Upper lobe of left lung (tissue), 6 donors: ENCODE measurements at regions not wholly inside any gene's neighbourhood (a gene's known extent, or its start where the extent isn't known, plus 50 kb on each side); places are given as distances from the start of the nearest gene placed in this dataset.

Source experiments
- ATAC-seq, 2 donors: fragments of 200-7000 bp; cut with Tn5 transposase; one replicate each; pipeline ENCODE4 v1.9.1; 2022; ENCODE audit warnings: mild to moderate bottlenecking in 2 of 2, moderate library complexity in 2 of 2; ENCODE audit not compliant: low FRiP score in 2 of 2
- DNase-seq, 2 donors: peaks; one replicate each; pipeline ENCODE4 v3.0.0-alpha.2; 2019 to 2020
- H3K27ac ChIP-seq, 4 donors: fragments of 200-600 bp; sonication (generic); one replicate each; pipeline ENCODE4 v1.5.1; 2016 to 2019
- H3K27me3 ChIP-seq, 4 donors: fragments of 200-600 bp; sonication (generic); one replicate each; pipeline ENCODE4 v1.5.1; 2017 to 2019
- H3K36me3 ChIP-seq, 4 donors: fragments of 200-600 bp; sonication (generic); one replicate each; pipeline ENCODE4 v1.5.1; 2016 to 2019
- H3K4me1 ChIP-seq, 4 donors: fragments of 200-600 bp; sonication (generic); one replicate each; pipeline ENCODE4 v1.5.1; 2018 to 2019
- H3K4me3 ChIP-seq, 4 donors: fragments of 200-600 bp; sonication (generic); one replicate each; pipeline ENCODE4 v1.5.1; 2017 to 2019; ENCODE audit warnings: mild to moderate bottlenecking in 2 of 4, moderate library complexity in 1 of 4
- H3K9me3 ChIP-seq, 4 donors: fragments of 200-600 bp; sonication (generic); one replicate each; pipeline ENCODE4 v1.5.1; 2018 to 2019
- CTCF ChIP-seq, 6 experiments: fragments of 450-650 bp in 4 of 6; fragments of 200-600 bp in 2 of 6; sonication (generic) in 2 of 6; IDR thresholded peaks; one replicate each; pipeline ENCODE4 v1.5.1; 2016 to 2019; ENCODE audit warnings: antibody characterized with exemption in 6 of 6
- EP300 ChIP-seq, 4 donors: sonication (generic); formaldehyde crosslinking; IDR thresholded peaks; one replicate each; pipeline ENCODE4 v1.5.1; 2017; ENCODE audit warnings: antibody characterized with exemption in 4 of 4, control low read depth in 2 of 4
- POLR2A ChIP-seq, 4 donors: fragments of 450-650 bp; IDR thresholded peaks; one replicate each; pipeline ENCODE4 v1.5.1; 2016 to 2017; ENCODE audit warnings: antibody characterized with exemption in 4 of 4, mild to moderate bottlenecking in 2 of 4
- POLR2AphosphoS5 ChIP-seq, 2 donors: sonication (generic); formaldehyde crosslinking; IDR thresholded peaks; one replicate each; pipeline ENCODE4 v1.5.1; 2017; ENCODE audit warnings: antibody characterized with exemption in 2 of 2
- WGBS, 2 donors: methylation state at CpG; one replicate each; pipeline ENCODE4 v1.1.5; 2017 to 2018; 5-methylcytosine and 5-hydroxymethylcytosine counted together
- donor health status: DM: no; HTN: no; CAD: no; lungs with moderate emphysema.
- donor health status: DM: no; HTN: yes; CAD: no; lungs with severe emphysema.

DNA sequence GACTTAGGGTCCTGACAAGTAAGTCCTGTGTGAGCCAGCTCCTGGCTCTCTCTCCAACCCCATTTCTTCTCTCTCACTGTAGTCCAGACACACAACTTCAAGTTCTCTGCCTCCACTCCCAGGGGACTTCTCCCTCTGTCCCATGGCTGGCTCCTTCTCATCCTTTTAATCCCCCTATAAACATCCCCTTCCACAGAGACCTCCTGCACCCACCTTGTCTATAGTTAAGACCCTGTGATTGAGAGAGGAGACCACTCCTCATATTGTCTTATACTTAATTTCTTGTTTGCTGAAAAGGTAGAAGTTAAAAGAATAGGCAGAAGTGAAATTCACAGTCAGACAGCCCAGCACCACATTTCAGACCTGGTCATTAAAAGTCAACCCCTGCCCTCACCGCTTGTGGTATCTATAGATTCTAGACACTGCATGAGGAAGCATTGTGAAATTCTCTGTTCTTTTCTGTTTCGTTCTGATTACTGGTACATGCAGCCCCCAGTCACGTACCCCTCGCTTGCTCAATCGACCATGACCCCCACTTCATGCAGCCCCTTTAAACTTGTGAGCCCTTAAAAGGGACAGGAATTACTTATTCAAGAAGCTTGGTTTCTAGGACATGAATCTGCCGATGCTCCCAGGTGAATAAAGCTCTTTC lies 125.6 kb upstream of the FRMD4A start:
- Histone ChIP-seq H3K27ac (no peak overlapping the region), H3K4me1 (no peaks in the 10 kb centered on the region), H3K9me3 (no peaks in the 10 kb centered on the region), H3K4me3 (no peak overlapping the region), H3K36me3 (no peaks in the 10 kb centered on the region), H3K27me3 (no peaks in the 10 kb centered on the region)
- ATAC-seq (no peak), DNase-seq (no peak)
- WGBS, 2 donors = 66 to 85% methylated on average over 6 of the region's 6 CpGs
- no peak for TF ChIP-seq POLR2AphosphoS5 (IDR thresholded peaks at IDR 0.05)

GRCh38 chr10:14454629-14455028 lies 123.9 kb upstream of the FRMD4A start:
- Histone ChIP-seq H3K4me3 (no peak overlapping the region), H3K27me3 (no peaks in the 10 kb centered on the region), H3K9me3 (no peaks in the 10 kb centered on the region), H3K4me1 (no peaks in the 10 kb centered on the region), H3K27ac (no peak overlapping the region), H3K36me3 (no peaks in the 10 kb centered on the region)
- no peak for DNase-seq
- 88 to 91% methylated on average over 10 of the region's 10 CpGs for WGBS, 2 donors
- TF ChIP-seq CTCF (IDR thresholded peaks at IDR 0.05) (no peak), POLR2A (IDR thresholded peaks at IDR 0.05) (no peak), POLR2AphosphoS5 (IDR thresholded peaks at IDR 0.05) (no peak), EP300 (IDR thresholded peaks at IDR 0.05) (no peak)
- no peak for ATAC-seq

GRCh38 chr10:14454206-14454605 lies 123.5 kb upstream of the FRMD4A start:
- Histone ChIP-seq H3K27ac (no peak overlapping the region), H3K27me3 (no peaks in the 10 kb centered on the region), H3K9me3 (no peaks in the 10 kb centered on the region), H3K36me3 (no peaks in the 10 kb centered on the region), H3K4me1 (no peaks in the 10 kb centered on the region), H3K4me3 (no peak overlapping the region)
- WGBS, 2 donors = 87 to 94% methylated on average over 12 of the region's 12 CpGs
- no peak for TF ChIP-seq EP300 (IDR thresholded peaks at IDR 0.05)
- TF ChIP-seq POLR2A (IDR thresholded peaks at IDR 0.05) = no peak
- TF ChIP-seq CTCF (IDR thresholded peaks at IDR 0.05) = no peak
- TF ChIP-seq POLR2AphosphoS5 (IDR thresholded peaks at IDR 0.05) = no peak
- no peak for ATAC-seq
- no peak for DNase-seq

- ATAC-seq (no peak), DNase-seq (no peak)
- Histone ChIP-seq H3K27me3 (no peaks in the 10 kb centered on the region), H3K4me1 (no peaks in the 10 kb centered on the region), H3K27ac (no peak overlapping the region), H3K9me3 (no peaks in the 10 kb centered on the region), H3K36me3 (no peaks in the 10 kb centered on the region), H3K4me3 (no peak overlapping the region)
- TF ChIP-seq POLR2A (IDR thresholded peaks at IDR 0.05) (no peak), CTCF (IDR thresholded peaks at IDR 0.05) (no peak), POLR2AphosphoS5 (IDR thresholded peaks at IDR 0.05) (no peak), EP300 (IDR thresholded peaks at IDR 0.05) (no peak)
- 83 to 84% methylated on average over 4 of the region's 4 CpGs for WGBS, 2 donors
Observed at GRCh38 chr10:14453593-14453992, 122.9 kb upstream of the FRMD4A start.

- no peak overlapping the region for H3K4me3 ChIP-seq
- no peak for ATAC-seq
- H3K27me3 ChIP-seq = no peaks in the 10 kb centered on the region
- TF ChIP-seq POLR2AphosphoS5 (IDR thresholded peaks at IDR 0.05) (no peak), EP300 (IDR thresholded peaks at IDR 0.05) (no peak), CTCF (IDR thresholded peaks at IDR 0.05) (no peak), POLR2A (IDR thresholded peaks at IDR 0.05) (no peak)
- H3K36me3 ChIP-seq = no peaks in the 10 kb centered on the region
- no peaks in the 10 kb centered on the region for H3K9me3 ChIP-seq
- no peaks in the 10 kb centered on the region for H3K4me1 ChIP-seq
- DNase-seq = no peak
- WGBS, 2 donors = 81 to 87% methylated on average over 6 of the region's 6 CpGs
- no peak overlapping the region for H3K27ac ChIP-seq
Observed at GRCh38 chr10:14451341-14451740, 120.6 kb upstream of the FRMD4A start.
